Astrocyte of the spinal cord (primary cell): ENCODE measurements at regions not wholly inside any gene's neighbourhood (a gene's known extent, or its start where the extent isn't known, plus 50 kb on each side); places are given as distances from the start of the nearest gene placed in this dataset.
A peak's percentile ranks its signal among the peaks of the same experiment; 100 is the strongest.
"Not testable (repeated sequence)": the region's sequence is repeated elsewhere in the genome, so short reads cannot be mapped to it uniquely, and the experiment has no call there.

Experiments
- DNase-seq: peaks from one replicate; pipeline ENCODE4 v3.0.0; 2011; ENCODE audit warnings: low read depth, low spot score
- H3K4me3 ChIP-seq: 2 replicates; pipeline ENCODE4 v1.5.1; 2011; ENCODE audit warnings: low read depth, mild to moderate bottlenecking, low read length, moderate library complexity
- CTCF ChIP-seq: IDR thresholded peaks from 2 replicates; pipeline ENCODE4 v1.5.1; 2012; ENCODE audit warnings: low read depth, mild to moderate bottlenecking, low read length, inconsistent platforms
- in situ Hi-C: cut with HindIII; loops from 2 replicates; pipeline ENCODE4 v1.10.0; 2017; ENCODE audit warnings: low sequenced_read_pairs

- no peak overlapping the region for H3K4me3 ChIP-seq
- DNase-seq: peak; percentile 1
- in situ Hi-C loops: no loop called here
- TF ChIP-seq CTCF: no peak
These were observed 1012.0 kb downstream of the RPA4 start for GRCh38 chrX:97895751-97896150.

DNA sequence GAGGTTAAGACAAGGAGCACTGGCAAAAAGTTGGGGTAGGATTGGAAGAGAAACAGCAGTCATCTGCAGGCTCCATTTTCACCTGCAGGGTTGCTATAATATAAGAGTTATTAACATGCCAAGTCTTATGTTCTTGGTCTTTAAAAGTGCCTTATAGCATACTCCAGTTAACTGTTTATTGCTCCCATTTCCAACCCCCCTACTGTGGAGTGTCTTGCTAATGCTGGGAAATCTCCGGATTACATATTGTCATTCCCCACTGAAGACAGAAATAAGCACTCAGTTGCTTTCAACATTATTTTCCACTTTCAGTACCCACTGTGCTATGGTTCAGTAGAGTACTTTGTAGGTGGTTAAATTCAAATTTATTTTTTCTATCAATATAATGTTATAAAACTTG, 1014.3 kb downstream of the RPA4 start:
- DNase-seq: no peak
- TF ChIP-seq CTCF: no peak
- H3K4me3 ChIP-seq: no peak overlapping the region
- in situ Hi-C loops: no loop called here

DNA sequence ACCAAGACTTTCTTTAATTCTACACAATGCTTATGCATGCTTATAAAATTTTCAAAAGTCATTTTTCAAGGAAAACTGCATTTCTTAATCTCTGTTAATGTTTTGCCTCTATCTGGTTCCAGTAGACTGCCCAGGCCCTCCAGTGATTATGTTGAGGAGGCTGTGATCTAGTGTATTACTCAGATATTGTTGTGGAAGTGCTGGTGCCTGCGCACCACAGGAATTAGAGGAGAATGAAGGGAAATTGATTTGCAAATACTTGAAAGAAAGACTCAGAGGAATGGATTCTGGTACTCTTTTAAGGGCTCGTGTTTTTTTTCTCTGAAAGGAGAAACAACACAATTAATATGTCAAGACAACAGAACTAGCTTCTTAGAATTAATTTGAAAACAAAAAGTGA, 1015.1 kb downstream of the RPA4 start:
- in situ Hi-C loops: no loop called here
- H3K4me3 ChIP-seq: no peak overlapping the region
- no peak for TF ChIP-seq CTCF
- peak; percentile 17 for DNase-seq

- no peak overlapping the region for H3K4me3 ChIP-seq
- in situ Hi-C loops: no loop called here
- no peak for DNase-seq
- no peak for TF ChIP-seq CTCF
These were observed 1024.1 kb downstream of the RPA4 start for GRCh38 chrX:97907791-97908190.

DNA sequence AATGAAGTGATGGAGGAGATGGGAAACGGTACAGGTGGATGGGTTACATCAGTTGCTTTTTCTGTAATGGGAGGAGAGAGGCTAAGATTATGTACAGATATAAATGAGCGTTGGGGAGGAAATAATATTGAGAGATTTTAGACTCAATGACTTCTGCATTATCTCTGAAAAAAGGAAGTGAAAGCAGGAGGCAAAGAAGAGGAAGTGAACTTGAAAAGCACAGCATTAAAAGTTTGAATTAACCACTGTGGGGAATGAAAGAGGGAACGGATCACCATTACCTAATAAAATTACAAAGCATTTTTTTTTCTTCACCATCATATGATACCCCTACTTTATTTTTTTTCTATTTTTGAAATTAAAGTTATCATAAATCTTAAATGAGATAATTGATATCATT, 1025.5 kb downstream of the RPA4 start:
- in situ Hi-C loops: no loop called here
- DNase-seq: no peak
- H3K4me3 ChIP-seq: no peak overlapping the region
- no peak for TF ChIP-seq CTCF

- in situ Hi-C loops, H3K4me3 ChIP-seq, DNase-seq: not testable (repeated sequence)
These were observed 1031.7 kb downstream of the RPA4 start for GRCh38 chrX:97915390-97915789.

DNA sequence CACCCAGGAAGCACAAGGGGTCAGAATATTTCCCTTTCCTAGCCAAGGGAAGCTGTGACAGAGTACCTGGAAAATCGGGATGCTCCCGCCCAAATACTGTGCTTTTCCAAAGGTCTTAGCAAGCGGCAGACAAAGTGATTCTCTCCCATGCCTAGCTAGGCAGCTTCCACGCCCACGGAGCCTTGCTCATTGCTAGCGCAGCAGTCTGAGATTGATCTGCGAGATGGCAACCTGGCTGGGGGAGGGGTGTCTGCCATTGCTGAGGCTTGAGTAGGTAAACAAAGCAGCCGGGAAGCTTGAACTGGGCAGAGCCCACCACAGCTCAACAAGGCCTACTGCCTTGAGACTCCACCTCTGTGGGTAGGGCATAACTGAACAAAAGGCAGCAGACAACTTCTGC, 1037.5 kb downstream of the RPA4 start:
- in situ Hi-C loops, H3K4me3 ChIP-seq, DNase-seq: not testable (repeated sequence)

DNA sequence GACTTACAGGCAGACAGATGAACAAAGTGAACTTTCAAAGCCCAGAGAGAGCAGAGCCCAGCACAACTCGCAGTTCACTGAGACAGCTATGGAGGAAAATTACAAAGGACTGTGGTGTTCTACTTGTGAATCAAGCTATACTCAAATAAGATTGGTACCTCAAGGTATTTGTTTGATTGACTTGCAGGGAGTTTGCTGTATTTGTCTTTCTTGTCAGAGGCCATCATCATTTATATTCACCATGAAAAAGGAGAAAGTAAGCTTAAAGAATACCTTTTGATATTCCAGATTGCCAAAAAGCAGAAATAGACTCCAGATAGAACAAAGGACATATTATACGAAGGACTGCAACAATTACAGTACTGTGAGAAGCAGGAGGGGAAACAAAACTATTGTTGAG, 1047.9 kb downstream of the RPA4 start:
- in situ Hi-C loops: no loop called here

More for the DNA sequence above, 1047.9 kb downstream of the RPA4 start:
- no peak overlapping the region for H3K4me3 ChIP-seq
- TF ChIP-seq CTCF: no peak
- no peak for DNase-seq
